IPS-11a (cell line): ENCODE measurements at regions not wholly inside any gene's neighbourhood (a gene's known extent, or its start where the extent isn't known, plus 50 kb on each side); places are given as distances from the start of the nearest gene placed in this dataset.

Experiments
- H3K4me3 ChIP-seq: one replicate; pipeline ENCODE4 v1.5.1; 2013; ENCODE audit warnings: low read depth, low read length, control low read depth

- no peak overlapping the region for H3K4me3 ChIP-seq
These were observed 298.4 kb downstream of the PSAT1 start for GRCh38 chr9:78595200-78595945.

- H3K4me3 ChIP-seq: no peak overlapping the region
These were observed 299.4 kb downstream of the PSAT1 start for GRCh38 chr9:78596346-78596745.

- no peak overlapping the region for H3K4me3 ChIP-seq
These were observed 301.2 kb downstream of the PSAT1 start for GRCh38 chr9:78598120-78598519.

- no peak overlapping the region for H3K4me3 ChIP-seq
These were observed 303.0 kb downstream of the PSAT1 start for GRCh38 chr9:78599926-78600325.

- no peak overlapping the region for H3K4me3 ChIP-seq
These were observed 305.1 kb downstream of the PSAT1 start for GRCh38 chr9:78601957-78602565.

- H3K4me3 ChIP-seq: no peak overlapping the region
These were observed 308.4 kb downstream of the PSAT1 start for GRCh38 chr9:78605041-78606000.

- H3K4me3 ChIP-seq: no peak overlapping the region
These were observed 309.1 kb downstream of the PSAT1 start for GRCh38 chr9:78606001-78606379.

- H3K4me3 ChIP-seq: no peak overlapping the region
These were observed 310.9 kb downstream of the PSAT1 start for GRCh38 chr9:78607853-78608252.

- H3K4me3 ChIP-seq: no peak overlapping the region
These were observed 312.5 kb downstream of the PSAT1 start for GRCh38 chr9:78609450-78609849.

- no peak overlapping the region for H3K4me3 ChIP-seq
These were observed 315.2 kb downstream of the PSAT1 start for GRCh38 chr9:78612091-78612490.

GRCh38 chr9:78613006-78613405 is 316.1 kb downstream of the PSAT1 start:
- no peak overlapping the region for H3K4me3 ChIP-seq

GRCh38 chr9:78614892-78615291 is 318.0 kb downstream of the PSAT1 start:
- H3K4me3 ChIP-seq: no peak overlapping the region

GRCh38 chr9:78615372-78615771 is 318.4 kb downstream of the PSAT1 start:
- no peak overlapping the region for H3K4me3 ChIP-seq

- no peak overlapping the region for H3K4me3 ChIP-seq
These were observed 321.8 kb downstream of the PSAT1 start for GRCh38 chr9:78618735-78619134.

- H3K4me3 ChIP-seq: no peak overlapping the region
These were observed 323.4 kb downstream of the PSAT1 start for GRCh38 chr9:78620303-78620702.

- no peak overlapping the region for H3K4me3 ChIP-seq
These were observed 323.8 kb downstream of the PSAT1 start for GRCh38 chr9:78620764-78621163.

- H3K4me3 ChIP-seq: no peak overlapping the region
These were observed 325.2 kb downstream of the PSAT1 start for GRCh38 chr9:78622126-78622525.

- no peak overlapping the region for H3K4me3 ChIP-seq
These were observed 330.0 kb downstream of the PSAT1 start for GRCh38 chr9:78626971-78627370.

GRCh38 chr9:78630966-78631365 is 334.0 kb downstream of the PSAT1 start:
- H3K4me3 ChIP-seq: no peak overlapping the region

GRCh38 chr9:78640728-78641127 is 343.8 kb downstream of the PSAT1 start:
- no peak overlapping the region for H3K4me3 ChIP-seq

- no peak overlapping the region for H3K4me3 ChIP-seq
These were observed 347.4 kb downstream of the PSAT1 start for GRCh38 chr9:78644359-78644758.

- H3K4me3 ChIP-seq: no peak overlapping the region
These were observed 357.4 kb downstream of the PSAT1 start for GRCh38 chr9:78654324-78654723.
